ENCODE measurements at regions not wholly inside any gene's neighbourhood (a gene's known extent, or its start where the extent isn't known, plus 50 kb on each side); places are given as distances from the start of the nearest gene placed in this dataset.

- no peak overlapping the region for H3K4me3 ChIP-seq
- no peaks in the 10 kb centered on the region for H3K4me1 ChIP-seq
- H3K27ac ChIP-seq, result no peak overlapping the region
- no peaks in the 10 kb centered on the region for H3K27me3 ChIP-seq
- H3K9me3 ChIP-seq (replicated peaks), result no peaks in the 10 kb centered on the region
- no peak for DNase-seq
- no peaks in the 10 kb centered on the region for H3K36me3 ChIP-seq
These were observed 522.3 kb downstream of the MAT2B start for GRCh38 chr5:164027738-164028137.

GRCh38 chr5:164038128-164038783 is 532.8 kb downstream of the MAT2B start:
- Histone ChIP-seq H3K4me3 (no peak overlapping the region), H3K36me3 (no peaks in the 10 kb centered on the region), H3K27ac (no peak overlapping the region), H3K4me1 (no peaks in the 10 kb centered on the region), H3K9me3 (replicated peaks) (no peaks in the 10 kb centered on the region), H3K27me3 (no peaks in the 10 kb centered on the region)
- DNase-seq, result no peak

- no peak for DNase-seq
- no peaks in the 10 kb centered on the region for H3K36me3 ChIP-seq
- no peaks in the 10 kb centered on the region for H3K27me3 ChIP-seq
- H3K4me3 ChIP-seq, result no peak overlapping the region
- H3K27ac ChIP-seq, result no peak overlapping the region
- no peaks in the 10 kb centered on the region for H3K9me3 ChIP-seq (replicated peaks)
- H3K4me1 ChIP-seq, result no peaks in the 10 kb centered on the region
These were observed 535.7 kb downstream of the MAT2B start for GRCh38 chr5:164041105-164041504.

- H3K4me3 ChIP-seq, result no peak overlapping the region
- H3K36me3 ChIP-seq, result no peaks in the 10 kb centered on the region
- H3K9me3 ChIP-seq (replicated peaks), result no peaks in the 10 kb centered on the region
- H3K4me1 ChIP-seq, result no peaks in the 10 kb centered on the region
- DNase-seq, result no peak
- H3K27me3 ChIP-seq, result no peaks in the 10 kb centered on the region
- no peak overlapping the region for H3K27ac ChIP-seq
These were observed 543.0 kb downstream of the MAT2B start for GRCh38 chr5:164048359-164048926.

- Histone ChIP-seq H3K4me3 (no peak overlapping the region), H3K36me3 (no peaks in the 10 kb centered on the region)
These were observed 546.3 kb downstream of the MAT2B start for GRCh38 chr5:164051745-164052144.

GRCh38 chr5:164052536-164053093 is 547.2 kb downstream of the MAT2B start:
- Histone ChIP-seq H3K27me3 (no peaks in the 10 kb centered on the region), H3K36me3 (no peaks in the 10 kb centered on the region), H3K27ac (no peak overlapping the region), H3K4me3 (no peak overlapping the region), H3K9me3 (replicated peaks) (no peaks in the 10 kb centered on the region), H3K4me1 (no peaks in the 10 kb centered on the region)
- DNase-seq, result no peak

More at GRCh38 chr5:164051745-164052144, 546.3 kb downstream of the MAT2B start:
- no peaks in the 10 kb centered on the region for H3K4me1 ChIP-seq
- no peak overlapping the region for H3K27ac ChIP-seq
- H3K9me3 ChIP-seq (replicated peaks), result no peaks in the 10 kb centered on the region
- no peaks in the 10 kb centered on the region for H3K27me3 ChIP-seq
- no peak for DNase-seq

GRCh38 chr5:164053123-164053522 is 547.7 kb downstream of the MAT2B start:
- H3K27me3 ChIP-seq, result no peaks in the 10 kb centered on the region
- H3K4me3 ChIP-seq, result no peak overlapping the region
- no peaks in the 10 kb centered on the region for H3K9me3 ChIP-seq (replicated peaks)
- H3K27ac ChIP-seq, result no peak overlapping the region
- no peaks in the 10 kb centered on the region for H3K4me1 ChIP-seq
- H3K36me3 ChIP-seq, result no peaks in the 10 kb centered on the region
- DNase-seq, result no peak

GRCh38 chr5:164054461-164054860 is 549.0 kb downstream of the MAT2B start:
- DNase-seq, result no peak
- no peak overlapping the region for H3K4me3 ChIP-seq
- no peaks in the 10 kb centered on the region for H3K36me3 ChIP-seq
- H3K27me3 ChIP-seq, result no peaks in the 10 kb centered on the region
- H3K27ac ChIP-seq, result no peak overlapping the region
- H3K9me3 ChIP-seq (replicated peaks), result no peaks in the 10 kb centered on the region
- H3K4me1 ChIP-seq, result no peaks in the 10 kb centered on the region

- H3K27me3 ChIP-seq, result no peaks in the 10 kb centered on the region
- H3K4me1 ChIP-seq, result no peaks in the 10 kb centered on the region
- H3K36me3 ChIP-seq, result no peaks in the 10 kb centered on the region
- H3K27ac ChIP-seq, result no peak overlapping the region
- DNase-seq, result no peak
- H3K9me3 ChIP-seq (replicated peaks), result no peaks in the 10 kb centered on the region
- no peak overlapping the region for H3K4me3 ChIP-seq
These were observed 551.7 kb downstream of the MAT2B start for GRCh38 chr5:164057121-164057520.

- Histone ChIP-seq H3K4me3 (no peak overlapping the region), H3K27me3 (no peaks in the 10 kb centered on the region), H3K36me3 (no peaks in the 10 kb centered on the region), H3K27ac (no peak overlapping the region), H3K9me3 (replicated peaks) (no peaks in the 10 kb centered on the region), H3K4me1 (no peaks in the 10 kb centered on the region)
- no peak for DNase-seq
These were observed 553.2 kb downstream of the MAT2B start for GRCh38 chr5:164058621-164059020.

- no peak for DNase-seq
- Histone ChIP-seq H3K27me3 (no peaks in the 10 kb centered on the region), H3K9me3 (replicated peaks) (no peaks in the 10 kb centered on the region), H3K36me3 (no peaks in the 10 kb centered on the region), H3K27ac (no peak overlapping the region), H3K4me1 (no peaks in the 10 kb centered on the region), H3K4me3 (no peak overlapping the region)
These were observed 554.1 kb downstream of the MAT2B start for GRCh38 chr5:164059471-164059870.

- Histone ChIP-seq H3K27ac (no peak overlapping the region), H3K4me1 (no peaks in the 10 kb centered on the region), H3K4me3 (no peak overlapping the region), H3K27me3 (no peaks in the 10 kb centered on the region), H3K9me3 (replicated peaks) (no peaks in the 10 kb centered on the region), H3K36me3 (no peaks in the 10 kb centered on the region)
- DNase-seq, result no peak
These were observed 555.5 kb downstream of the MAT2B start for GRCh38 chr5:164060786-164061355.

GRCh38 chr5:164062304-164062703 is 556.9 kb downstream of the MAT2B start:
- H3K4me1 ChIP-seq, result no peaks in the 10 kb centered on the region
- H3K4me3 ChIP-seq, result no peak overlapping the region
- H3K27me3 ChIP-seq, result no peaks in the 10 kb centered on the region
- DNase-seq, result no peak
- H3K36me3 ChIP-seq, result no peaks in the 10 kb centered on the region
- H3K9me3 ChIP-seq (replicated peaks), result no peaks in the 10 kb centered on the region
- H3K27ac ChIP-seq, result no peak overlapping the region

- no peak overlapping the region for H3K27ac ChIP-seq
- no peaks in the 10 kb centered on the region for H3K9me3 ChIP-seq (replicated peaks)
- no peaks in the 10 kb centered on the region for H3K36me3 ChIP-seq
- no peak for DNase-seq
- H3K4me1 ChIP-seq, result no peaks in the 10 kb centered on the region
- no peaks in the 10 kb centered on the region for H3K27me3 ChIP-seq
- H3K4me3 ChIP-seq, result no peak overlapping the region
These were observed 559.8 kb downstream of the MAT2B start for GRCh38 chr5:164065266-164065665.

- H3K4me1 ChIP-seq, result no peaks in the 10 kb centered on the region
- H3K4me3 ChIP-seq, result no peak overlapping the region
- DNase-seq, result no peak
- no peaks in the 10 kb centered on the region for H3K9me3 ChIP-seq (replicated peaks)
- no peak overlapping the region for H3K27ac ChIP-seq
- no peaks in the 10 kb centered on the region for H3K27me3 ChIP-seq
- H3K36me3 ChIP-seq, result no peaks in the 10 kb centered on the region
These were observed 566.3 kb downstream of the MAT2B start for GRCh38 chr5:164071671-164072070.
